ENCODE measurements at regions not wholly inside any gene's neighbourhood (a gene's known extent, or its start where the extent isn't known, plus 50 kb on each side); places are given as distances from the start of the nearest gene placed in this dataset.

- TF ChIP-seq POLR2AphosphoS5 (IDR thresholded peaks at IDR 0.05; ENCODE audit: low read depth, low read length), result no peak
- TF ChIP-seq, protein P1, sequence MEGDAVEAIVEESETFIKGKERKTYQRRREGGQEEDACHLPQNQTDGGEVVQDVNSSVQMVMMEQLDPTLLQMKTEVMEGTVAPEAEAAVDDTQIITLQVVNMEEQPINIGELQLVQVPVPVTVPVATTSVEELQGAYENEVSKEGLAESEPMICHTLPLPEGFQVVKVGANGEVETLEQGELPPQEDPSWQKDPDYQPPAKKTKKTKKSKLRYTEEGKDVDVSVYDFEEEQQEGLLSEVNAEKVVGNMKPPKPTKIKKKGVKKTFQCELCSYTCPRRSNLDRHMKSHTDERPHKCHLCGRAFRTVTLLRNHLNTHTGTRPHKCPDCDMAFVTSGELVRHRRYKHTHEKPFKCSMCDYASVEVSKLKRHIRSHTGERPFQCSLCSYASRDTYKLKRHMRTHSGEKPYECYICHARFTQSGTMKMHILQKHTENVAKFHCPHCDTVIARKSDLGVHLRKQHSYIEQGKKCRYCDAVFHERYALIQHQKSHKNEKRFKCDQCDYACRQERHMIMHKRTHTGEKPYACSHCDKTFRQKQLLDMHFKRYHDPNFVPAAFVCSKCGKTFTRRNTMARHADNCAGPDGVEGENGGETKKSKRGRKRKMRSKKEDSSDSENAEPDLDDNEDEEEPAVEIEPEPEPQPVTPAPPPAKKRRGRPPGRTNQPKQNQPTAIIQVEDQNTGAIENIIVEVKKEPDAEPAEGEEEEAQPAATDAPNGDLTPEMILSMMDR (IDR thresholded peaks at IDR 0.05), result no peak
- no peak for TF ChIP-seq REST (IDR thresholded peaks at IDR 0.05; ENCODE audit: insufficient read depth in 1 of 2, low read depth in 2 of 2, low read length in 1 of 2)
These were observed 147.5 kb upstream of the SYNPR start for GRCh38 chr3:63130625-63131024.

Data from Panc1 (cell line).